ENCODE measurements at regions not wholly inside any gene's neighbourhood (a gene's known extent, or its start where the extent isn't known, plus 50 kb on each side); places are given as distances from the start of the nearest gene placed in this dataset.

GRCh38 chr11:112727341-112727841 lies 233.8 kb upstream of the NCAM1 start:
- POLR2A ChIA-PET, result no interaction called here
- CTCF ChIA-PET, result no interaction called here
- no peak for DNase-seq (ENCODE audit: extremely low spot score)
- no peak for TF ChIP-seq ARNT (IDR thresholded peaks at IDR 0.05)
- no peak for TF ChIP-seq PKNOX1 (IDR thresholded peaks at IDR 0.05)
- no peak for TF ChIP-seq SUZ12 (IDR thresholded peaks at IDR 0.05)
- no peak for TF ChIP-seq NFRKB (IDR thresholded peaks at IDR 0.05)
- TF ChIP-seq ELF4 (IDR thresholded peaks at IDR 0.05), result no peak
- TF ChIP-seq LEF1 (IDR thresholded peaks at IDR 0.05; ENCODE audit: borderline replicate concordance), result no peak
- no peak for TF ChIP-seq HDGF (IDR thresholded peaks at IDR 0.05; ENCODE audit: borderline replicate concordance)
- no peak for TF ChIP-seq SP1 (IDR thresholded peaks at IDR 0.05)
- no peak for TF ChIP-seq TARDBP (IDR thresholded peaks at IDR 0.05)
- no peak for TF ChIP-seq CTBP1 (IDR thresholded peaks at IDR 0.05; ENCODE audit: borderline replicate concordance)
- no peak for TF ChIP-seq FOXM1 (IDR thresholded peaks at IDR 0.05; ENCODE audit: borderline replicate concordance)
- no peak for TF ChIP-seq FOXK2 (IDR thresholded peaks at IDR 0.05)
- TF ChIP-seq ZNF384 (IDR thresholded peaks at IDR 0.05), result no peak
- TF ChIP-seq FOXA1 (IDR thresholded peaks at IDR 0.05), result no peak
- no peak for TF ChIP-seq BHLHE40 (IDR thresholded peaks at IDR 0.05; ENCODE audit: borderline replicate concordance)
- no peak for TF ChIP-seq L3MBTL2 (conservative IDR thresholded peaks at IDR 0.05)

GRCh38 chr11:112728288-112728687 lies 232.9 kb upstream of the NCAM1 start:
- CTCF ChIA-PET, result no interaction called here
- DNase-seq (ENCODE audit: extremely low spot score), result no peak
- POLR2A ChIA-PET, result no interaction called here
- TF ChIP-seq BHLHE40 (IDR thresholded peaks at IDR 0.05; ENCODE audit: borderline replicate concordance) (no peak), FOXK2 (IDR thresholded peaks at IDR 0.05) (no peak), ELF4 (IDR thresholded peaks at IDR 0.05) (no peak), LEF1 (IDR thresholded peaks at IDR 0.05; ENCODE audit: borderline replicate concordance) (no peak), FOXM1 (IDR thresholded peaks at IDR 0.05; ENCODE audit: borderline replicate concordance) (no peak), CTBP1 (IDR thresholded peaks at IDR 0.05; ENCODE audit: borderline replicate concordance) (no peak), L3MBTL2 (conservative IDR thresholded peaks at IDR 0.05) (no peak), TARDBP (IDR thresholded peaks at IDR 0.05) (no peak), FOXA1 (IDR thresholded peaks at IDR 0.05) (no peak), ZNF384 (IDR thresholded peaks at IDR 0.05) (no peak), ARNT (IDR thresholded peaks at IDR 0.05) (no peak), SP1 (IDR thresholded peaks at IDR 0.05) (no peak), HDGF (IDR thresholded peaks at IDR 0.05; ENCODE audit: borderline replicate concordance) (no peak), PKNOX1 (IDR thresholded peaks at IDR 0.05) (no peak), SUZ12 (IDR thresholded peaks at IDR 0.05) (no peak), NFRKB (IDR thresholded peaks at IDR 0.05) (no peak)

GRCh38 chr11:112728716-112729115 lies 232.5 kb upstream of the NCAM1 start:
- CTCF ChIA-PET, result no interaction called here
- POLR2A ChIA-PET, result no interaction called here
- TF ChIP-seq CTBP1 (IDR thresholded peaks at IDR 0.05; ENCODE audit: borderline replicate concordance) (no peak), LEF1 (IDR thresholded peaks at IDR 0.05; ENCODE audit: borderline replicate concordance) (no peak), BHLHE40 (IDR thresholded peaks at IDR 0.05; ENCODE audit: borderline replicate concordance) (no peak), FOXK2 (IDR thresholded peaks at IDR 0.05) (no peak), HDGF (IDR thresholded peaks at IDR 0.05; ENCODE audit: borderline replicate concordance) (no peak), ELF4 (IDR thresholded peaks at IDR 0.05) (no peak), NFRKB (IDR thresholded peaks at IDR 0.05) (no peak), L3MBTL2 (conservative IDR thresholded peaks at IDR 0.05) (no peak), FOXA1 (IDR thresholded peaks at IDR 0.05) (no peak), ZNF384 (IDR thresholded peaks at IDR 0.05) (no peak), PKNOX1 (IDR thresholded peaks at IDR 0.05) (no peak), ARNT (IDR thresholded peaks at IDR 0.05) (no peak), SP1 (IDR thresholded peaks at IDR 0.05) (no peak), FOXM1 (IDR thresholded peaks at IDR 0.05; ENCODE audit: borderline replicate concordance) (no peak), TARDBP (IDR thresholded peaks at IDR 0.05) (no peak), SUZ12 (IDR thresholded peaks at IDR 0.05) (no peak)
- DNase-seq (ENCODE audit: extremely low spot score), result no peak

- no peak for TF ChIP-seq NFRKB (IDR thresholded peaks at IDR 0.05)
- no peak for TF ChIP-seq FOXA1 (IDR thresholded peaks at IDR 0.05)
- TF ChIP-seq HDGF (IDR thresholded peaks at IDR 0.05; ENCODE audit: borderline replicate concordance), result no peak
- TF ChIP-seq SP1 (IDR thresholded peaks at IDR 0.05), result no peak
- no peak for TF ChIP-seq FOXK2 (IDR thresholded peaks at IDR 0.05)
- TF ChIP-seq ZNF384 (IDR thresholded peaks at IDR 0.05), result no peak
- TF ChIP-seq L3MBTL2 (conservative IDR thresholded peaks at IDR 0.05), result no peak
- TF ChIP-seq SUZ12 (IDR thresholded peaks at IDR 0.05), result no peak
- TF ChIP-seq FOXM1 (IDR thresholded peaks at IDR 0.05; ENCODE audit: borderline replicate concordance), result no peak
- no peak for TF ChIP-seq CTBP1 (IDR thresholded peaks at IDR 0.05; ENCODE audit: borderline replicate concordance)
- TF ChIP-seq ELF4 (IDR thresholded peaks at IDR 0.05), result no peak
- TF ChIP-seq BHLHE40 (IDR thresholded peaks at IDR 0.05; ENCODE audit: borderline replicate concordance), result no peak
- TF ChIP-seq TARDBP (IDR thresholded peaks at IDR 0.05), result no peak
- no peak for TF ChIP-seq ARNT (IDR thresholded peaks at IDR 0.05)
- TF ChIP-seq LEF1 (IDR thresholded peaks at IDR 0.05; ENCODE audit: borderline replicate concordance), result no peak
- TF ChIP-seq PKNOX1 (IDR thresholded peaks at IDR 0.05), result no peak
- no peak for DNase-seq (ENCODE audit: extremely low spot score)
- ChIA-PET POLR2A (no interaction called here), CTCF (no interaction called here)
These were observed 230.6 kb upstream of the NCAM1 start for GRCh38 chr11:112730591-112730990.

GRCh38 chr11:112731538-112731937 lies 229.7 kb upstream of the NCAM1 start:
- ChIA-PET POLR2A (no interaction called here), CTCF (no interaction called here)
- no peak for DNase-seq (ENCODE audit: extremely low spot score)
- no peak for TF ChIP-seq ARNT (IDR thresholded peaks at IDR 0.05)
- no peak for TF ChIP-seq TARDBP (IDR thresholded peaks at IDR 0.05)
- no peak for TF ChIP-seq LEF1 (IDR thresholded peaks at IDR 0.05; ENCODE audit: borderline replicate concordance)
